ENCODE measurements at regions not wholly inside any gene's neighbourhood (a gene's known extent, or its start where the extent isn't known, plus 50 kb on each side); places are given as distances from the start of the nearest gene placed in this dataset.

GRCh38 chr11:23232652-23233051, 372.4 kb upstream of the CCDC179 start:
- H3K4me1 Mint-ChIP-seq = no peaks in the 10 kb centered on the region
- no peaks in the 10 kb centered on the region for H3K36me3 Mint-ChIP-seq
- no peak overlapping the region for H3K4me3 Mint-ChIP-seq
- H3K27ac Mint-ChIP-seq = no peak overlapping the region
- peaks cover 5% of the 10 kb centered on the region for H3K9me3 Mint-ChIP-seq
- no peaks in the 10 kb centered on the region for H3K27me3 Mint-ChIP-seq

GRCh38 chr11:23233075-23233474, 372.8 kb upstream of the CCDC179 start:
- Mint-ChIP-seq H3K27ac (no peak overlapping the region), H3K9me3 (peaks cover 5% of the 10 kb centered on the region), H3K27me3 (no peaks in the 10 kb centered on the region), H3K4me3 (no peak overlapping the region), H3K4me1 (no peaks in the 10 kb centered on the region), H3K36me3 (no peaks in the 10 kb centered on the region)

GRCh38 chr11:23236826-23237555, 376.7 kb upstream of the CCDC179 start:
- H3K4me3 Mint-ChIP-seq = no peak overlapping the region
- H3K27ac Mint-ChIP-seq = no peak overlapping the region
- H3K36me3 Mint-ChIP-seq = no peaks in the 10 kb centered on the region
- no peaks in the 10 kb centered on the region for H3K27me3 Mint-ChIP-seq
- peaks cover 5% of the 10 kb centered on the region for H3K9me3 Mint-ChIP-seq
- H3K4me1 Mint-ChIP-seq = no peaks in the 10 kb centered on the region

- Mint-ChIP-seq H3K4me1 (no peaks in the 10 kb centered on the region), H3K27me3 (no peaks in the 10 kb centered on the region), H3K27ac (no peak overlapping the region), H3K4me3 (no peak overlapping the region), H3K9me3 (no peaks in the 10 kb centered on the region), H3K36me3 (no peaks in the 10 kb centered on the region)
Observed at GRCh38 chr11:23252426-23252825, 392.2 kb upstream of the CCDC179 start.

GRCh38 chr11:23257088-23257487, 396.8 kb upstream of the CCDC179 start:
- Mint-ChIP-seq H3K4me3 (no peak overlapping the region), H3K36me3 (no peaks in the 10 kb centered on the region), H3K4me1 (no peaks in the 10 kb centered on the region)

GRCh38 chr11:23257556-23257955, 397.3 kb upstream of the CCDC179 start:
- Mint-ChIP-seq H3K27me3 (no peaks in the 10 kb centered on the region), H3K4me1 (no peaks in the 10 kb centered on the region), H3K9me3 (no peaks in the 10 kb centered on the region), H3K27ac (no peak overlapping the region), H3K4me3 (no peak overlapping the region), H3K36me3 (no peaks in the 10 kb centered on the region)

More at GRCh38 chr11:23257088-23257487, 396.8 kb upstream of the CCDC179 start:
- Mint-ChIP-seq H3K27ac (no peak overlapping the region), H3K27me3 (no peaks in the 10 kb centered on the region), H3K9me3 (no peaks in the 10 kb centered on the region)

DNA sequence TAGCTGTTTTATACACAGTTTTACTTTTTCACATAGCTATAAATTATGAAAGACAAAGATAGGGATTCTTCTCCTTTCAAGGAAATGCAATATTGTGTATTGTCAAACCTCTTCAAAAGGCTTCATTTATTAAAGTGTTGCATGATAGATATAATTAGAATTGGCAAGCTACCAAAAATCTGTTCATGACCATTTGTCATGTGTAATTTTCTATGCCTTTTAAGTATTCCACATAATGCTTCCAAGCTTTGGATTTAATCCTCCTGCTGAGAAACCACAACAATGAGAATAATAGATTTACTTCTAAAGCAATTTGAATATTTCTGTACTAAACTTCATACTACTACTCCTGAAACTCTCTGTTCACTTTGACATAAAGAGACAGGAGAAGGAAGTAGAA, 403.2 kb upstream of the CCDC179 start:
- peaks cover 4% of the 10 kb centered on the region for H3K9me3 Mint-ChIP-seq
- H3K4me3 Mint-ChIP-seq = no peak overlapping the region
- H3K27ac Mint-ChIP-seq = no peak overlapping the region
- H3K27me3 Mint-ChIP-seq = no peaks in the 10 kb centered on the region
- no peaks in the 10 kb centered on the region for H3K36me3 Mint-ChIP-seq
- H3K4me1 Mint-ChIP-seq = no peaks in the 10 kb centered on the region

DNA sequence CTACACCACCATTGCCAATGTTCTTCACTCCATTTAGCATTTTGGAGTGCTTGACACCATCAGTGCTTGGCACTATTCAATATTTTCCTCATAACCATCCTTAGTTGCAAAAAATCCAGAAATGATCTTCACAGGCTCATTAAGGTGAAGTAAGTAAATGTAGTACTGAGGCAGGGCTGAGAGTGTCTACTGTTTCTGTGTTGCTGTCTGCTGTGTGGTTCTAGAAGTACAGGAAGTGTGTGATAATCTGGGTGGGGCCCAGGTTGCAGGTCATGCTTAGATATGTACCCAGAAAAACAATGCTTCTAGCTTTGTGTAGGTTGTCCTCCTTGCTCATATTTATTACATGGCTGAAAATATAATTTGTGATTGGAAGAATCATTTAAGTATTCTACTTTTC, 411.8 kb upstream of the CCDC179 start:
- Mint-ChIP-seq H3K27me3 (no peaks in the 10 kb centered on the region), H3K9me3 (peaks cover 17% of the 10 kb centered on the region), H3K4me1 (no peaks in the 10 kb centered on the region), H3K27ac (no peak overlapping the region), H3K4me3 (no peak overlapping the region), H3K36me3 (no peaks in the 10 kb centered on the region)

DNA sequence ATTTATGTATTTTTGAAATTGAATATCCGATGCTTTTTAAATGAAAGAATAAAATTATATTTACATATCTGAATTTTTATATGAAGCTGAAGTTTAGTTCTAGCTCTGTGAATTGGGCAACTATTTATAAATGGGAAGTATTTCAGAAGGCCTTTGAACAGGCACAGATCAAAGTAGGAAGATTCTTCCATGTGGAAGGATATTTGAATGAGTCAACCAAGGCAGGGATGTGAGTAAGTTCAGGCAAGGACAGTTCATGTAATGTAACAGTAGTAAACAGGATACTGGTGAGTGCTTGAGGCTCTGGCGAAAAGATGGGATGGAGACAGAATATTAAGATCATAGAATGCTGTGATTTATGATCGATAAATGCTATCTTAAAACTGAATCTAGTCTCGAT, 417.8 kb upstream of the CCDC179 start:
- peaks cover 7% of the 10 kb centered on the region for H3K9me3 Mint-ChIP-seq
- H3K27ac Mint-ChIP-seq = no peak overlapping the region
- H3K36me3 Mint-ChIP-seq = no peaks in the 10 kb centered on the region
- no peaks in the 10 kb centered on the region for H3K27me3 Mint-ChIP-seq
- no peak overlapping the region for H3K4me3 Mint-ChIP-seq
- H3K4me1 Mint-ChIP-seq = no peaks in the 10 kb centered on the region

DNA sequence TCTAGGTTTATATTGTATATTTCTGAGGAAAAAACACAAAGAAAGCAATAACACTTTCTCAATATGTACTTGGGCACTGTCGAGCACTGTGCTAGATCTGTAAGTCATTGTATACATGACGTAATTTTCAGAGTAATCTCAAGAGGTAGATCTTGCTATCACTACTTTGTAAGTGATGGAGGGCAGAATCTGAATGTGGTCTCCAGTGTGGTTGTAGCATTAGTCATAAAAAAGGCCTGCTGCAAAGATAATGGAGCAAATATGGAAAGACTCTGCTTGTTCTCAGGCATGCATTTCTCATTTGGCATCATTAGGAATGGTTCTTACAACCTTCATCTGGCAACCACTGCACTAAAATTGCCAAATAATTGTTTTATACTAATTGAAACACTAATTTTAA, 419.8 kb upstream of the CCDC179 start:
- Mint-ChIP-seq H3K4me1 (no peaks in the 10 kb centered on the region), H3K27me3 (no peaks in the 10 kb centered on the region), H3K4me3 (no peak overlapping the region), H3K36me3 (no peaks in the 10 kb centered on the region), H3K9me3 (no peaks in the 10 kb centered on the region), H3K27ac (no peak overlapping the region)

DNA sequence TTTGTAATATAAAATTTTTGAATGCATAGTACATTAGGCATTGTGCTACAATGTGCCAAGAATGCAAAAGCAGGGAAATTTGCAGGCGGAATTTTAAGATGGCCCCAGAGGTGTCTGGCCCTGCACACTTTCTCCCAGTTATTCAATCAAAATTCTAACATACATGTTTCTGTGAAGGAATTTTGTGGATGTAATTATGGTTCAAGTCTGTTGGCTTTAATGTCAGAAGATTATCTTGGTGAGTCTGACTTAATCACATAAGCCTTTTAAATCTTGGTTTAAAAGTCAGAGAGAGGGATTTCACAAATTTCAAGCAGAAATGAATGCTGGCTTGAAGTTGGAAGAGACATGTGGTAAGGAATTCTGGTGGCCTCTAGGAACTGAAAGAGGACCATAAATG, 423.4 kb upstream of the CCDC179 start:
- no peaks in the 10 kb centered on the region for H3K9me3 Mint-ChIP-seq
- H3K27ac Mint-ChIP-seq = no peak overlapping the region
- no peaks in the 10 kb centered on the region for H3K4me1 Mint-ChIP-seq
- H3K36me3 Mint-ChIP-seq = no peaks in the 10 kb centered on the region
- H3K4me3 Mint-ChIP-seq = no peak overlapping the region
- no peaks in the 10 kb centered on the region for H3K27me3 Mint-ChIP-seq

DNA sequence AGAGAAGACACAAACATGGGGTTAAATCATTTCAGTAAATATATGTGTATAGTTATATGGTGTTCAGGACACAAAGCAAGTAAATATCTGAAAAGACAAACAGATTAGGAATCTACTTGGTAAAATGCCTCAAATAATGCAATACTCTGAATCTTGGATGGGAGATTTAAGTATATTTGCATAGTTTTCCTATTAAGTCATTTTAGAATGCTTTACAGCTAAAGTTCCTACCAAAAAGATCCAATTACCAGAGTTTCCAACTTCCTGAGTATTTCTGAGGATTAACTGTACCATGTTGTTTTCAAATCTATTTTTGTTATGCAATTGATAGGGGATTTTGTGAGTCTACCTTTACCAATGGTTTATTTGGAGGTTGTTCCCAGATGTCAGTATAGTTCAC, 424.4 kb upstream of the CCDC179 start:
- Mint-ChIP-seq H3K27ac (no peak overlapping the region), H3K36me3 (no peaks in the 10 kb centered on the region), H3K4me3 (no peak overlapping the region), H3K4me1 (no peaks in the 10 kb centered on the region), H3K27me3 (no peaks in the 10 kb centered on the region), H3K9me3 (no peaks in the 10 kb centered on the region)

DNA sequence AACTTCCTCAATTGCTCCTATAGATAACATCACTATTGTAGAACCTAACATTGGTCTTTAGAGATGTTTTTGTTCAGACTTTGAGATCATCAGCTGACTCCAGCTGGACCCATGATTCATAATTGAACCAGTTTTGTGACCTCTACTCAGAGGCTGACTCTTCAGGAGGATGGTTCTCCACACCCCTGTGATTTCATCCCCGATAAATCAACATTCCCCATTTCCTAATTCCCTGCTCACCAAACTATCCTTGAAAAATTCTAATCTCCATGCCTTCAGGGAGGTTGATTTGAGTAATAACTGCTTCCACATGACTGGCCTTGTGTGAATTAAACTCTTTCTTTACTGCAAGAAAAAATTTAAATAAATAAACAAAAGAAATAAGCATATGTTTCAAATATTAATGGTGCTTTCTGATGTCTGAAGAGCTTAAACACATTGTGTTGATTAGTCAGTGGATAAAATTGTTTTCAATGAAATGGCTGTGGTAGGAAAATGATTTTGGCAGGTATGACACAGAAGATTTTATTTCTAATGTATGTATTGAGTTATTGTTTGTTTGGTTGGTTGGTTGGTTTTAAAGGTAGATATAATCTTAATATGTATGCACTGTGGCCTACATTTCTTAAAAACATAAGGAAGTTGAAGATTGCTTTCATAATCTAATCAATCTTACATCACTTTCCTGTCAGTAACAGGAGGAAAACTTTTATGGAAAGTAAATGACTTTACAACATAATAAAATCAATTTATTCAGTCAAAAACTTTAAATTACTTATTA, 427.9 kb upstream of the CCDC179 start:
- no peak overlapping the region for H3K27ac Mint-ChIP-seq
- no peaks in the 10 kb centered on the region for H3K27me3 Mint-ChIP-seq
- no peak overlapping the region for H3K4me3 Mint-ChIP-seq
- H3K36me3 Mint-ChIP-seq = no peaks in the 10 kb centered on the region
- H3K4me1 Mint-ChIP-seq = no peaks in the 10 kb centered on the region
- H3K9me3 Mint-ChIP-seq = no peaks in the 10 kb centered on the region

GRCh38 chr11:23295241-23295640, 435.0 kb upstream of the CCDC179 start:
- no peaks in the 10 kb centered on the region for H3K4me1 Mint-ChIP-seq
- H3K27ac Mint-ChIP-seq = no peak overlapping the region
- no peaks in the 10 kb centered on the region for H3K27me3 Mint-ChIP-seq
- no peak overlapping the region for H3K4me3 Mint-ChIP-seq
- H3K9me3 Mint-ChIP-seq = no peaks in the 10 kb centered on the region
- H3K36me3 Mint-ChIP-seq = no peaks in the 10 kb centered on the region

GRCh38 chr11:23308041-23308440, 447.8 kb upstream of the CCDC179 start:
- H3K4me1 Mint-ChIP-seq = no peaks in the 10 kb centered on the region
- no peak overlapping the region for H3K27ac Mint-ChIP-seq
- H3K27me3 Mint-ChIP-seq = no peaks in the 10 kb centered on the region
- H3K4me3 Mint-ChIP-seq = no peak overlapping the region
- H3K36me3 Mint-ChIP-seq = no peaks in the 10 kb centered on the region
- peaks cover 1% of the 10 kb centered on the region for H3K9me3 Mint-ChIP-seq

- Mint-ChIP-seq H3K4me1 (no peaks in the 10 kb centered on the region), H3K27ac (no peak overlapping the region), H3K27me3 (no peaks in the 10 kb centered on the region), H3K9me3 (peaks cover 14% of the 10 kb centered on the region), H3K4me3 (no peak overlapping the region), H3K36me3 (no peaks in the 10 kb centered on the region)
Observed at GRCh38 chr11:23310276-23310675, 450.0 kb upstream of the CCDC179 start.

All from activated naive CD4-positive, alpha-beta T cell treated with anti-CD3 and anti-CD28 coated beads, Interleukin-2, amount 50 U/mL, for 24 hours (primary cell).